ENCODE measurements at regions not wholly inside any gene's neighbourhood (a gene's known extent, or its start where the extent isn't known, plus 50 kb on each side); places are given as distances from the start of the nearest gene placed in this dataset.

DNA sequence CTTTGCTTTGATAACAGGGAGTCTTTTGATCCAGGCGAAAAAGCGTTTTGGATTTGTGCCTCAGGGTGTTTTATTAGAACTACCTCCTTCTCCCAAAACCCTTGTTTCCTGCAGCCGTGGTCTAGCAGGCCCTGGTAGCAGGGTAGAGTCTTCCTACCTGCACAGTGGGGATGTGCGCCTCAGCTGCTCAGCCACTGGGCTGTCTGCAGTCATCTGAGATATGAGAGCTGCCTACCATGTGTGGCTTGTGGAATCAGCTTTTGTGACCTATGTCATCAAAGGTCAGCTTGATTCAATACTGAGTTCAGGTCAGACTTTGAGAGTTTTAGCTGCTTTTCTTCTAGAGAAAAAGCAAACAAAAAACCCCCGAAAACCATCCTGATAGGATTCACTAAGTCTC lies 279.5 kb downstream of the CLIC5 start:
- TF ChIP-seq POLR2A (IDR thresholded peaks at IDR 0.05; ENCODE audit: low read depth, low read length) = no peak
- TF ChIP-seq, protein P1, sequence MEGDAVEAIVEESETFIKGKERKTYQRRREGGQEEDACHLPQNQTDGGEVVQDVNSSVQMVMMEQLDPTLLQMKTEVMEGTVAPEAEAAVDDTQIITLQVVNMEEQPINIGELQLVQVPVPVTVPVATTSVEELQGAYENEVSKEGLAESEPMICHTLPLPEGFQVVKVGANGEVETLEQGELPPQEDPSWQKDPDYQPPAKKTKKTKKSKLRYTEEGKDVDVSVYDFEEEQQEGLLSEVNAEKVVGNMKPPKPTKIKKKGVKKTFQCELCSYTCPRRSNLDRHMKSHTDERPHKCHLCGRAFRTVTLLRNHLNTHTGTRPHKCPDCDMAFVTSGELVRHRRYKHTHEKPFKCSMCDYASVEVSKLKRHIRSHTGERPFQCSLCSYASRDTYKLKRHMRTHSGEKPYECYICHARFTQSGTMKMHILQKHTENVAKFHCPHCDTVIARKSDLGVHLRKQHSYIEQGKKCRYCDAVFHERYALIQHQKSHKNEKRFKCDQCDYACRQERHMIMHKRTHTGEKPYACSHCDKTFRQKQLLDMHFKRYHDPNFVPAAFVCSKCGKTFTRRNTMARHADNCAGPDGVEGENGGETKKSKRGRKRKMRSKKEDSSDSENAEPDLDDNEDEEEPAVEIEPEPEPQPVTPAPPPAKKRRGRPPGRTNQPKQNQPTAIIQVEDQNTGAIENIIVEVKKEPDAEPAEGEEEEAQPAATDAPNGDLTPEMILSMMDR (conservative IDR thresholded peaks at IDR 0.05; ENCODE audit: low read depth, low read length) = no peak
- no peak for TF ChIP-seq CEBPB (IDR thresholded peaks at IDR 0.05; ENCODE audit: low read depth, low read length)
- TF ChIP-seq MAZ (IDR thresholded peaks at IDR 0.05; ENCODE audit: borderline replicate concordance, low read depth, low read length) = no peak
- TF ChIP-seq BHLHE40 (IDR thresholded peaks at IDR 0.05; ENCODE audit: low read depth, low read length) = no peak
- no peak for TF ChIP-seq RFX5 (IDR thresholded peaks at IDR 0.05; ENCODE audit: low read depth, low read length)
- no peak for TF ChIP-seq RAD21 (IDR thresholded peaks at IDR 0.05; ENCODE audit: low read length)
- no peak for TF ChIP-seq FOS (IDR thresholded peaks at IDR 0.05; ENCODE audit: low read depth, low read length)
- TF ChIP-seq SMC3 (IDR thresholded peaks at IDR 0.05; ENCODE audit: low read depth, low read length) = no peak
- TF ChIP-seq MAFK (IDR thresholded peaks at IDR 0.05; ENCODE audit: low read depth, low read length) = no peak
- no peak for TF ChIP-seq CHD1 (IDR thresholded peaks at IDR 0.05; ENCODE audit: low read depth, low read length)
- no peak for TF ChIP-seq MXI1 (IDR thresholded peaks at IDR 0.05; ENCODE audit: borderline replicate concordance, low read depth, low read length)
